CD14-positive monocyte (primary cell): ENCODE measurements at regions not wholly inside any gene's neighbourhood (a gene's known extent, or its start where the extent isn't known, plus 50 kb on each side); places are given as distances from the start of the nearest gene placed in this dataset.

Source experiments
- DNase-seq, 3 donors: peaks; one replicate each; pipeline ENCODE4 v3.0.0-alpha.2; 2011 to 2022
- H2AFZ ChIP-seq: 2 replicates; pipeline ENCODE4 v1.6.0; 2012; ENCODE audit warnings: mild to moderate bottlenecking, low read depth, low read length, inconsistent platforms; ENCODE audit not compliant: insufficient read depth, poor library complexity, severe bottlenecking
- H3K27ac ChIP-seq, 2 donors: 1 replicate in 1 of 2; 2 replicates in 1 of 2; pipeline ENCODE4 v1.5.1; 2012 to 2013; ENCODE audit warnings: low read length in 2 of 2, control low read depth in 1 of 2, inconsistent platforms in 1 of 2, low read depth in 1 of 2, mild to moderate bottlenecking in 1 of 2
- H3K27me3 ChIP-seq, 2 donors: one replicate each; pipeline versions ENCODE4 v1.6.0 to v1.6.1; 2011 to 2013; ENCODE audit warnings: low read length in 2 of 2; ENCODE audit not compliant: control insufficient read depth in 2 of 2, insufficient read depth in 2 of 2
- H3K36me3 ChIP-seq, 2 donors: replicated peaks in 1 of 2; 1 replicate in 1 of 2; 2 replicates in 1 of 2; pipeline versions ENCODE4 v1.5.1 to v1.6.1; 2012 to 2013; ENCODE audit warnings: low read length in 2 of 2, control low read depth in 1 of 2, inconsistent platforms in 1 of 2, mild to moderate bottlenecking in 1 of 2; ENCODE audit not compliant: insufficient read depth in 2 of 2, control insufficient read depth in 1 of 2
- H3K4me1 ChIP-seq, 2 donors: 1 replicate in 1 of 2; 2 replicates in 1 of 2; pipeline versions ENCODE4 v1.5.1 to v1.6.1; 2012 to 2013; ENCODE audit warnings: low read length in 2 of 2, control low read depth in 1 of 2, inconsistent platforms in 1 of 2, mild to moderate bottlenecking in 1 of 2, moderate library complexity in 1 of 2; ENCODE audit not compliant: insufficient read depth in 2 of 2, control insufficient read depth in 1 of 2
- H3K4me2 ChIP-seq: replicated peaks from 2 replicates; pipeline ENCODE3; 2012; ENCODE audit warnings: low read length, moderate library complexity, mild to moderate bottlenecking; ENCODE audit not compliant: poor library complexity, severe bottlenecking; ENCODE audit errors: extremely low read depth
- H3K4me3 ChIP-seq, 3 experiments: fragments of 200-600 bp in 1 of 3; sonication (generic) in 1 of 3; replicated peaks in 1 of 3; 1 replicate in 2 of 3; 2 replicates in 1 of 3; pipeline ENCODE4 v1.5.1; 2011 to 2013; ENCODE audit warnings: low read length in 3 of 3, mild to moderate bottlenecking in 3 of 3, control low read depth in 2 of 3, low read depth in 2 of 3, inconsistent platforms in 1 of 3, moderate library complexity in 1 of 3
- H3K79me2 ChIP-seq: 2 replicates; pipeline ENCODE4 v1.6.0; 2012; ENCODE audit warnings: mild to moderate bottlenecking, control low read depth, inconsistent platforms, low read length, moderate library complexity; ENCODE audit not compliant: insufficient read depth
- H3K9ac ChIP-seq: 2 replicates; pipeline ENCODE4 v1.6.0; 2017; ENCODE audit warnings: low read length, mild to moderate bottlenecking; ENCODE audit not compliant: insufficient read depth, poor library complexity, severe bottlenecking
- H3K9me3 ChIP-seq, 2 donors: replicated peaks in 1 of 2; 1 replicate in 1 of 2; 2 replicates in 1 of 2; pipeline versions ENCODE4 v1.5.1 to v1.6.1; 2012 to 2013; ENCODE audit warnings: low read length in 2 of 2, control low read depth in 1 of 2; ENCODE audit not compliant: control insufficient read depth in 1 of 2, insufficient read depth in 1 of 2
- H4K20me1 ChIP-seq: 2 replicates; pipeline ENCODE4 v1.6.0; 2012; ENCODE audit warnings: mild to moderate bottlenecking, low read length, control low read depth, moderate library complexity; ENCODE audit not compliant: insufficient read depth
- H3K27ac Mint-ChIP-seq, 7 donors: one replicate each; pipeline ENCODE4 v1.8.0; 2020; ENCODE audit warnings: mild to moderate bottlenecking in 7 of 7, mixed read lengths in 7 of 7, moderate library complexity in 6 of 7, inconsistent platforms in 2 of 7
- H3K27me3 Mint-ChIP-seq, 3 donors: one replicate each; pipeline ENCODE4 v1.8.0; 2021 to 2022; ENCODE audit warnings: low read depth in 3 of 3, mild to moderate bottlenecking in 3 of 3, mixed read lengths in 3 of 3, moderate library complexity in 3 of 3, inconsistent platforms in 1 of 3
- H3K36me3 Mint-ChIP-seq, 2 donors: one replicate each; pipeline ENCODE4 v1.8.0; 2020; ENCODE audit warnings: mixed read lengths in 2 of 2, inconsistent platforms in 1 of 2, mild to moderate bottlenecking in 1 of 2
- H3K4me1 Mint-ChIP-seq: one replicate; pipeline ENCODE4 v1.8.0; 2020; ENCODE audit warnings: mild to moderate bottlenecking, mixed read lengths
- H3K4me3 Mint-ChIP-seq, 2 donors: one replicate each; pipeline ENCODE4 v1.8.0; 2020; ENCODE audit warnings: mild to moderate bottlenecking in 2 of 2, mixed read lengths in 2 of 2, moderate library complexity in 1 of 2
- H3K9me3 Mint-ChIP-seq, 7 donors: one replicate each; pipeline ENCODE4 v1.8.0; 2020 to 2022; ENCODE audit warnings: mixed read lengths in 7 of 7, mild to moderate bottlenecking in 6 of 7, moderate library complexity in 6 of 7, inconsistent platforms in 2 of 7
- CTCF ChIP-seq: fragments of 200-600 bp; IDR thresholded peaks from one replicate; pipeline ENCODE4 v1.8.0; 2022; ENCODE audit warnings: antibody characterized with exemption, mild to moderate bottlenecking
- WGBS: methylation state at CpG from one replicate; pipeline ENCODE4 v1.1.5; 2013; ENCODE audit warnings: missing lambda C conversion rate; ENCODE audit not compliant: insufficient coverage; 5-methylcytosine and 5-hydroxymethylcytosine counted together
- intact Hi-C, 2 donors: fragments of 100-400 bp; cut with micrococcal nuclease; formaldehyde crosslinking; loops; one replicate each; pipeline versions ENCODE4 v1.15.0 to v1.15.1; 2023

GRCh38 chr10:124221356-124222317 is 128.2 kb upstream of the CHST15 start:
- WGBS = 51% methylated on average over 13 of the region's 22 CpGs
- no peaks in the 10 kb centered on the region for H4K20me1 ChIP-seq
- TF ChIP-seq CTCF = no peak
- H3K27ac Mint-ChIP-seq = no peak overlapping the region
- H3K4me1 ChIP-seq = peaks cover 32 to 38% of the 10 kb centered on the region in 2 donors
- H3K9me3 ChIP-seq = no peaks in the 10 kb centered on the region
- intact Hi-C loops = loop anchor here in 1 of 2 donors (5.0 kb wide), 1 partner anchor 36 kb away; no protein-coding TSS in a partner anchor
- no peak for DNase-seq
- no peaks in the 10 kb centered on the region for H3K79me2 ChIP-seq
- peaks cover 34% of the 10 kb centered on the region for H3K4me1 Mint-ChIP-seq
- no peaks in the 10 kb centered on the region for H3K36me3 ChIP-seq
- H3K4me2 ChIP-seq = no peak overlapping the region
- H3K4me3 Mint-ChIP-seq = peak overlapping the region; percentile 34 to 71
- no peak overlapping the region for H3K9ac ChIP-seq
- H3K36me3 Mint-ChIP-seq = peaks cover 0 to 1% of the 10 kb centered on the region in 2 donors
- H2AFZ ChIP-seq = peak overlapping the region; percentile 32
- no peak overlapping the region for H3K4me3 ChIP-seq
- H3K27me3 ChIP-seq = peaks cover 0 to 29% of the 10 kb centered on the region in 2 donors
- peaks cover 0 to 2% (median 0%) of the 10 kb centered on the region in 7 donors for H3K9me3 Mint-ChIP-seq
- H3K27ac ChIP-seq = no peak overlapping the region
- H3K27me3 Mint-ChIP-seq = peaks cover 16 to 24% (median 17%) of the 10 kb centered on the region in 3 donors

DNA sequence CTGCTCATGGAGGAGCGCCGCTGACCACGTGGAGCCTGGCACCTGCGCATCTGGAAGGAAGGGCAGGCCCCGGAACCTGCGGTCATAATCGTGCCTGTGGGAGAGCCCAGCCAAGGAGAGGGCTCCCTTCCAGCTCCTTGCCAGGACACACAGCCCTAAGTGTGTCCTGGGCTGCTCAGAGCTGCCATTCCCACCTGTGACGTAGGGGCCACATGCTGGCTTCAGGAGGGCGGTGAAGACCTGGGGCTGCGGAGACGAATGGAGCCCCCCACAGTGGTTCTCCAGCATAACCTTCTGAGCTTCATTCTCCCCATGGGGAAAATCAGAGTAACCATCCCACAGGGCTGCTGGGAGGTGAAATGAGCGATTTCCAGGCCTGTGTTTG is 127.6 kb upstream of the CHST15 start:
- no peak overlapping the region for H2AFZ ChIP-seq
- Mint-ChIP-seq H3K4me3 (no peak overlapping the region), H3K4me1 (peaks cover 40% of the 10 kb centered on the region), H3K27ac (no peak overlapping the region), H3K36me3 (peaks cover 0 to 1% of the 10 kb centered on the region in 2 donors), H3K9me3 (peaks cover 0 to 2% (median 0%) of the 10 kb centered on the region in 7 donors), H3K27me3 (peaks cover 16 to 29% (median 16%) of the 10 kb centered on the region in 3 donors)
- H3K4me2 ChIP-seq = no peak overlapping the region
- no peak for TF ChIP-seq CTCF
- no peaks in the 10 kb centered on the region for H3K9me3 ChIP-seq
- no peak overlapping the region for H3K4me3 ChIP-seq
- H3K27ac ChIP-seq = no peak overlapping the region
- no peak for DNase-seq
- peaks cover 38 to 45% of the 10 kb centered on the region in 2 donors for H3K4me1 ChIP-seq
- H4K20me1 ChIP-seq = no peaks in the 10 kb centered on the region
- intact Hi-C loops = loop anchor here in 1 of 2 donors (5.0 kb wide), 1 partner anchor 36 kb away; no protein-coding TSS in a partner anchor
- no peak overlapping the region for H3K9ac ChIP-seq
- no peaks in the 10 kb centered on the region for H3K79me2 ChIP-seq
- H3K36me3 ChIP-seq = no peaks in the 10 kb centered on the region
- H3K27me3 ChIP-seq = peaks cover 0 to 29% of the 10 kb centered on the region in 2 donors
- WGBS = 83% methylated on average over 10 of the region's 12 CpGs
